Activated naive CD4-positive, alpha-beta T cell treated with Interleukin-2 at 50 U/mL for 16 hours (primary cell): ENCODE measurements at regions not wholly inside any gene's neighbourhood (a gene's known extent, or its start where the extent isn't known, plus 50 kb on each side); places are given as distances from the start of the nearest gene placed in this dataset.
"Not testable (repeated sequence)": the region's sequence is repeated elsewhere in the genome, so short reads cannot be mapped to it uniquely, and the experiment has no call there.

Experiments
- DNase-seq: peaks from one replicate; pipeline ENCODE4 v3.0.0-alpha.2; 2020

- no peak for DNase-seq
These were observed 1185.4 kb upstream of the SEMA6A start for GRCh38 chr5:117759849-117760499.

DNA sequence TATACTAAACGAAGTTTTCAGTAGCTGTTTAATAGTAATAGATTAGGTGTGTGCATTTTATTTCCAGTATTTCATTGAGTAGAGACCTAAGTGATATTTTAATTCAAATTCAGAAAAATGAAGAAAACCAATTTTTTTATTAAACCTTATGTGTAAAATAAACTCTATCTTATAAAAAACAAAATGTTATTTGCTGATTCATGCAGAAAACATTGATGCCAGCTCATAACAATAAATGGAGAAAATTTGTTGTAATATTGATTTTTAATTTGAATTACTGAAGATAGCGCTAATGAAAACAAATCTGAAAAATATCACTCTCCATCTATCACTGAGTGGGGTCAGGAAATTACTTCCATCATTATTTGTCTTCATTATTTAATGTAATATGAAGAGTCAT lies 1177.8 kb upstream of the SEMA6A start:
- DNase-seq = no peak

- no peak for DNase-seq
These were observed 1173.7 kb upstream of the SEMA6A start for GRCh38 chr5:117748336-117748735.

- DNase-seq = no peak
These were observed 1168.7 kb upstream of the SEMA6A start for GRCh38 chr5:117743337-117743736.

- no peak for DNase-seq
These were observed 1167.1 kb upstream of the SEMA6A start for GRCh38 chr5:117741655-117742206.

- no peak for DNase-seq
These were observed 1165.6 kb upstream of the SEMA6A start for GRCh38 chr5:117740268-117740667.

GRCh38 chr5:117738571-117738970 lies 1163.9 kb upstream of the SEMA6A start:
- DNase-seq = no peak

- DNase-seq = no peak
These were observed 1162.1 kb upstream of the SEMA6A start for GRCh38 chr5:117736698-117737097.

DNA sequence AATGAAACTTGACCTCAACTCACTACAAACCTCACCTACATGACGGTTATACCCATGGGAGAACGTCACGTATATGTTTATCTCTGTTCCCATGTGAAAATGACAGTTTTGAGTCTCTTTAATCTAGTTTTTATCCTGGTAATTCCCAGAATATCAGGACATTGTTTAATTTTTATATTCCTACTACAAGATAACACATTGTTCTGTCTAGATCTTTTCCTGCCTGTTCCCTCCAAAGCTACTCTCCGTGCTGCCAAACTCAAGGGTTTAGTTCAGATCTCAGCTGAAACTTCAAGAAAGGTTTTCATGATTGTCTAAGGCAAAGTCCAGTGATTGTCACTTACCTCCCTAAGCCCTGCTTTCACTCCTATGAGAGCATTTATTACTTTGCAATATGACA lies 1159.4 kb upstream of the SEMA6A start:
- no peak for DNase-seq

GRCh38 chr5:117733051-117733450 lies 1158.4 kb upstream of the SEMA6A start:
- DNase-seq = no peak

GRCh38 chr5:117732264-117732663 lies 1157.6 kb upstream of the SEMA6A start:
- DNase-seq = no peak

- no peak for DNase-seq
These were observed 1156.8 kb upstream of the SEMA6A start for GRCh38 chr5:117731446-117731845.

DNA sequence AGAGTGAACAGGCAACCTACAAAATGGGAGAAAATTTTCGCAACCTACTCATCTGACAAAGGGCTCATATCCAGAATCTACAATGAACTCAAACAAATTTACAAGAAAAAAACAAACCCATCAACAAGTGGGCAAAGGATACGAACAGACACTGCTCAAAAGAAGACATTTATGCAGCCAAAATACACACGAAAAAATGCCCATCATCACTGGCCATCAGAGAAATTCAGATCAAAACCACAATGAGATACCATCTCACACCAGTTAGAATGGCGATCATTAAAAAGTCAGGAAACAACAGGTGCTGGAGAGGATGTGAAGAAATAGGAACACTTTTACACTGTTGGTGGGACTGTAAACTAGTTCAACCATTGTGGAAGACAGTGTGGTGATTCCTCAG lies 1146.2 kb upstream of the SEMA6A start:
- not testable (repeated sequence) for DNase-seq

DNA sequence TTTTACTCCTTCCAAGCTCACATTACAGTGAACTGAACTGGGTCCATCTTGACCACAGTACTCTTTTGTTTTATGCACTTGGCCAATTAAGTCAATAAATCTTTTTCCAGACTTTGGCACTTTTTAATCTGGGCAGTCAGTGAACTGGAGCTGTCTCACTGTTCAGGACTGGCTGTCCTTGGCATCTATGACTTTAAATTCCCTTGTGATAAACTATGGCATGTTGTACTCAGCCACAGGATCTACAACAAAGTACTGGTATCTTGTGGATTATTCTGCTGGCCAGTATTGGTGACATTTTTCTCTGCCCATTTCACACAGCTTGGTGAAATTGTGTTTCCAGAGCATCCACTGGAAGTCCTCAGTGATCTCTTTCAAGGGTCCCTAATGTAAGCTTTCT lies 1144.8 kb upstream of the SEMA6A start:
- no peak for DNase-seq

GRCh38 chr5:117713585-117714198 lies 1139.1 kb upstream of the SEMA6A start:
- no peak for DNase-seq

- DNase-seq = no peak
These were observed 1126.4 kb upstream of the SEMA6A start for GRCh38 chr5:117701062-117701461.

DNA sequence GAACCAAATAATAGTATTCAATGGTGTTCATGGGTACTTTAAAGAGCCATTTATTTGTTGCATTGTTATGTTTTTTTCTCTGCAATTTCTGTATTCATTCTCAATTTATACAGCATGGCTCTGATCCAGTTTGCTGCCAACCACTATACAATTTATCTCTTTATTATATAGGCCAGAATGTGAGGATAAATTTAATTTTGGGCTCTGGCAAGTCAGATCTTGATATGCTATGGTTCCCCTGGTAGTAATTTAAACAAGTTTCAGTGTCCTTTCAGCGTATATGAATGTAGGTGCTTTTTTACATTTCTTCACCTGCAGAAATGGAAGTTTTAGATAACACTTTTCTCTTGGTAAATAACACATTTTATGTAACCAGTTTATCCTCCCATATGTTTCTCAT lies 1118.0 kb upstream of the SEMA6A start:
- no peak for DNase-seq

DNA sequence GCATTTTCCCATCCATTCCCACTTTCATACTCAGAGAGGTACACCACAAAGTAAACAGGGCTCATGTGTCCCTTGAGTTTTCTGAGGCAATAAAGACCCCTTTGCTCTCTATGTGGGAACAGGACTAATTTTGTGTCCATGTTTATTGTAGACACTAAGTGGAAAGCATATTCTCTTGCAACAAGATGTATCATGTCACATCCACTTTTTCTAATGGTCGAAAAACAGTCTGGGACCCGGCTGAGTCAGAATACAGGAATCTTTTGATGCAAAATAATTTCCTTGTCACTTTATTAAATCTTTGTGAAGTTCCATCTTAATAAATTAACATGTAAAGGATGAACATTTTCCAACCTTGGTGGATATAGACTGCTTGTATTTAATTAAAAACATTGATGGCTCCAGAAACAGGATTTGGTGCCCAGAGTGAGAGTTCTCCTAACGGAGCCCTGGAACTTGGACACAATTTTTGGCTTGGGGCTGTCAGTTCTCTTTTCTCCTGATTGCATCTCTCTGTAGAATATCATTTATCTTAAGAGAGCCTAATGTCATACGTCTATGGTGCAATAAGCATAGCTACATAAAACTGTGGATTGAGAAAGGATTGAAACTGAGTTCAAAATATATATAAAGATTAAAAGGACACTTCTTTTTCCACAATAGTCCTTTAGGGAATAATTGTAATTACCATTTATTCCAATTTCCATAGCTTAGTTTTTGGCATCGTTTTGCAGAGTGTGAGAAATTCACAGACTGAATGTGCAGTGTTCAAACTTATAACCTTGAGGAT lies 1116.7 kb upstream of the SEMA6A start:
- DNase-seq = no peak

- no peak for DNase-seq
These were observed 1116.0 kb upstream of the SEMA6A start for GRCh38 chr5:117690612-117691011.

DNA sequence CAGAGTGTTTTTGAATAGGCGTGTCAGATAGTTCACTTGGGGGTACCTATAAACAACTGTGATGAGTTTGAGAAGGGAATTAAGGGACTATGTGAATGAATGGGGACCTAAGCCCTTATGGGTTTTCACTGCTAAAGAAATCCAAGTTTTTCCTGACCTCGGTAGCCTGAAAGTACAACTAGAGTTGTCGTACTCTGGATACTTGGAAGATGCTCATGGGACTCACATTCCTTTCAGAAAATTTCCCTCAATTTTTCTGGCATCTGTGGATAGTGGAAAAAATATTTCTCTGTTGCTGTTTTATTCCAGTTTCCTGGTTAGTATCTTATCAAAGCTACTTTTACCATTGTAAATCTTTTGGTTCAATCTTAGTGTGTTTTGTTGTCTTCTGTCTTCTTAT lies 1112.3 kb upstream of the SEMA6A start:
- DNase-seq = no peak

GRCh38 chr5:117682416-117682815 lies 1107.8 kb upstream of the SEMA6A start:
- no peak for DNase-seq

DNA sequence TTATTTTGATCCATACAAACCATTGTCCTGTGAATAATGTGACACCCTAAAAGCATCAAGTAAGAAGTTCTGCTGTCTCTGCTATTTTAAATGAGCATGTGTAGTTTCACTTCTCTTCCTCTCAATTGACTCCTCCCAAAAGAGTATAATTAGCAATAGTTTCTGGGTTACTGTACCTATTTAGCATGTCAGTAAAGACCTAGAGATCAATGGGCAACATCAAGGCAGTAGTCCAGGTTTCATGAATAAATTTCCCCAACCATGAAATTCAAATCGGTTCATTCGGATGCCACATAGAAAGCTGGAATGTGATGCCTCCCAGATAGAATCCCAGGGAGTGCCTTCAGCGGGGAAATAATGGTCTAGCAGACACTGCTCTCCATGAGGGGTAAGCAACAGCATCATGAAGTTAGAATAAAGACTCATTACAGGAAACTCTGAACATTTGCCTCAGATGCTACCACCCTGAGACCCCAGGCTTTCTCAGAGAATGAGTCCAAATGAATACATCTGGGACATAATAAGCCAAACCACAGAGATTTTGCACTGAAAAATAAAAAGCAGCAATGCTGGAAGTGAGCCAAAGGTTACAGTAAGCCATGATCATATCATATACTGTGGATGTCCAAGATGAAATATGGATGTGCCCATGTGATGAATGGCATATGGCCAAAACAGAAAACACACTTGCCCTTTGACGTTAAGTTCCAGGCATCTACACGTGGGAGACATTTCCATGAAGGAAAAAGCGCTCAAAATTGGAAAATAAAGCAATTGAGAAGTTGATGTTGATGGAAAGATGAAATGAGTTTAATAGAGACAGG lies 1107.0 kb upstream of the SEMA6A start:
- no peak for DNase-seq

GRCh38 chr5:117680426-117680825 lies 1105.8 kb upstream of the SEMA6A start:
- no peak for DNase-seq
